GM19397 (cell line): ENCODE measurements at regions not wholly inside any gene's neighbourhood (a gene's known extent, or its start where the extent isn't known, plus 50 kb on each side); places are given as distances from the start of the nearest gene placed in this dataset.
"Not testable (repeated sequence)": the region's sequence is repeated elsewhere in the genome, so short reads cannot be mapped to it uniquely, and the experiment has no call there.

Experiments
- ATAC-seq: cut with Tn5 transposase; IDR thresholded peaks from one replicate; pipeline ENCODE4 v1.9.1; 2021; ENCODE audit warnings: mild to moderate bottlenecking, moderate library complexity; ENCODE audit not compliant: unreplicated experiment

GRCh38 chr3:162932503-162932902, 1435.9 kb downstream of the OTOL1 start:
- ATAC-seq = no peak

- no peak for ATAC-seq
These were observed 1437.0 kb downstream of the OTOL1 start for GRCh38 chr3:162933656-162934055.

- no peak for ATAC-seq
These were observed 1440.1 kb downstream of the OTOL1 start for GRCh38 chr3:162936706-162937105.

GRCh38 chr3:162938083-162938482, 1441.5 kb downstream of the OTOL1 start:
- ATAC-seq = no peak

GRCh38 chr3:162945626-162946025, 1449.0 kb downstream of the OTOL1 start:
- no peak for ATAC-seq

GRCh38 chr3:162956711-162957110, 1460.1 kb downstream of the OTOL1 start:
- no peak for ATAC-seq

GRCh38 chr3:162960269-162960668, 1463.7 kb downstream of the OTOL1 start:
- no peak for ATAC-seq

- ATAC-seq = no peak
These were observed 1473.7 kb downstream of the OTOL1 start for GRCh38 chr3:162970292-162970691.

GRCh38 chr3:162971715-162972114, 1475.1 kb downstream of the OTOL1 start:
- no peak for ATAC-seq

GRCh38 chr3:162973428-162973917, 1476.9 kb downstream of the OTOL1 start:
- no peak for ATAC-seq

- ATAC-seq = no peak
These were observed 1481.5 kb downstream of the OTOL1 start for GRCh38 chr3:162978136-162978535.

GRCh38 chr3:162984746-162985145, 1488.1 kb downstream of the OTOL1 start:
- ATAC-seq = no peak

GRCh38 chr3:162987085-162987794, 1490.6 kb downstream of the OTOL1 start:
- ATAC-seq = not testable (repeated sequence)

GRCh38 chr3:162992741-162993140, 1496.1 kb downstream of the OTOL1 start:
- ATAC-seq = no peak

GRCh38 chr3:162994165-162994564, 1497.6 kb downstream of the OTOL1 start:
- no peak for ATAC-seq

GRCh38 chr3:162996368-162996767, 1499.8 kb downstream of the OTOL1 start:
- ATAC-seq = no peak

GRCh38 chr3:162998205-162998604, 1501.6 kb downstream of the OTOL1 start:
- ATAC-seq = no peak

GRCh38 chr3:163011596-163011995, 1515.0 kb downstream of the OTOL1 start:
- ATAC-seq = no peak

GRCh38 chr3:163016251-163016650, 1519.6 kb downstream of the OTOL1 start:
- ATAC-seq = no peak

- ATAC-seq = no peak
These were observed 1521.5 kb downstream of the OTOL1 start for GRCh38 chr3:163018067-163018466.

GRCh38 chr3:163018664-163019063, 1522.1 kb downstream of the OTOL1 start:
- ATAC-seq = no peak

GRCh38 chr3:163019260-163019659, 1522.7 kb downstream of the OTOL1 start:
- ATAC-seq = no peak

- no peak for ATAC-seq
These were observed 1537.0 kb downstream of the OTOL1 start for GRCh38 chr3:163033652-163034051.
